ENCODE measurements at regions not wholly inside any gene's neighbourhood (a gene's known extent, or its start where the extent isn't known, plus 50 kb on each side); places are given as distances from the start of the nearest gene placed in this dataset.

- no peak overlapping the region for H2AFZ ChIP-seq (ENCODE audit: low read depth, low read length)
- no peaks in the 10 kb centered on the region for H4K20me1 ChIP-seq (ENCODE audit: insufficient read depth, low read length)
- peaks cover 2% of the 10 kb centered on the region for H3K4me1 Mint-ChIP-seq (ENCODE audit: low read depth, unreplicated experiment)
- H3K36me3 Mint-ChIP-seq (ENCODE audit: low read depth, unreplicated experiment) = no peaks in the 10 kb centered on the region
- H3K4me3 Mint-ChIP-seq (ENCODE audit: unreplicated experiment) = no peak overlapping the region
- H3K4me1 ChIP-seq (ENCODE audit: insufficient read depth, low read length) = peaks cover 7% of the 10 kb centered on the region
- H3K9me3 Mint-ChIP-seq (ENCODE audit: unreplicated experiment) = peaks cover 7% of the 10 kb centered on the region
- no peaks in the 10 kb centered on the region for H3K36me3 ChIP-seq (ENCODE audit: insufficient read depth, low read length)
- DNase-seq (ENCODE audit: low read depth) (no peak), FAIRE-seq (no peak)
- H3K9me3 ChIP-seq (ENCODE audit: insufficient read depth, low read depth, low read length) = no peaks in the 10 kb centered on the region
- H3K9ac ChIP-seq (ENCODE audit: low read length) = no peak overlapping the region
- no peak for TF ChIP-seq EZH2 (IDR thresholded peaks at IDR 0.05; ENCODE audit: insufficient read depth, low read length)
- TF ChIP-seq CTCF (IDR thresholded peaks at IDR 0.05; ENCODE audit: insufficient read depth, low read depth, low read length) = no peak
- H3K79me2 ChIP-seq (ENCODE audit: insufficient read depth, low read length) = no peaks in the 10 kb centered on the region
- no peak overlapping the region for H3K4me3 ChIP-seq (ENCODE audit: insufficient read depth, low read depth, low read length)
- no peak overlapping the region for H3K27ac Mint-ChIP-seq (ENCODE audit: unreplicated experiment)
- peaks cover 4% of the 10 kb centered on the region for H3K27me3 ChIP-seq (ENCODE audit: insufficient read depth, low read length)
- H3K4me2 ChIP-seq (ENCODE audit: low read length) = no peak overlapping the region
- H3K27me3 Mint-ChIP-seq (ENCODE audit: low read depth, unreplicated experiment) = peaks cover 25% of the 10 kb centered on the region
- H3K27ac ChIP-seq (ENCODE audit: low read depth, low read length) = no peak overlapping the region
These were observed 134.6 kb upstream of the RAB12 start for GRCh38 chr18:8474661-8475060.

GRCh38 chr18:8477615-8478014, 131.6 kb upstream of the RAB12 start:
- Mint-ChIP-seq H3K27me3 (ENCODE audit: low read depth, unreplicated experiment) (peaks cover 25% of the 10 kb centered on the region), H3K4me1 (ENCODE audit: low read depth, unreplicated experiment) (no peaks in the 10 kb centered on the region), H3K27ac (ENCODE audit: unreplicated experiment) (no peak overlapping the region), H3K4me3 (ENCODE audit: unreplicated experiment) (no peak overlapping the region), H3K9me3 (ENCODE audit: unreplicated experiment) (peaks cover 7% of the 10 kb centered on the region), H3K36me3 (ENCODE audit: low read depth, unreplicated experiment) (no peaks in the 10 kb centered on the region)
- DNase-seq (ENCODE audit: low read depth) (no peak), FAIRE-seq (no peak)
- no peaks in the 10 kb centered on the region for H3K79me2 ChIP-seq (ENCODE audit: insufficient read depth, low read length)
- H4K20me1 ChIP-seq (ENCODE audit: insufficient read depth, low read length) = no peaks in the 10 kb centered on the region
- no peak overlapping the region for H3K4me2 ChIP-seq (ENCODE audit: low read length)
- no peaks in the 10 kb centered on the region for H3K4me1 ChIP-seq (ENCODE audit: insufficient read depth, low read length)
- H3K9ac ChIP-seq (ENCODE audit: low read length) = no peak overlapping the region
- no peak overlapping the region for H2AFZ ChIP-seq (ENCODE audit: low read depth, low read length)
- H3K9me3 ChIP-seq (ENCODE audit: insufficient read depth, low read depth, low read length) = no peaks in the 10 kb centered on the region
- TF ChIP-seq EZH2 (IDR thresholded peaks at IDR 0.05; ENCODE audit: insufficient read depth, low read length) (no peak), CTCF (IDR thresholded peaks at IDR 0.05; ENCODE audit: insufficient read depth, low read depth, low read length) (no peak)
- H3K36me3 ChIP-seq (ENCODE audit: insufficient read depth, low read length) = no peaks in the 10 kb centered on the region
- no peak overlapping the region for H3K27ac ChIP-seq (ENCODE audit: low read depth, low read length)
- no peak overlapping the region for H3K4me3 ChIP-seq (ENCODE audit: insufficient read depth, low read depth, low read length)
- peaks cover 4% of the 10 kb centered on the region for H3K27me3 ChIP-seq (ENCODE audit: insufficient read depth, low read length)

- Histone ChIP-seq H2AFZ (ENCODE audit: low read depth, low read length) (no peak overlapping the region), H3K27me3 (ENCODE audit: insufficient read depth, low read length) (peaks cover 4% of the 10 kb centered on the region), H3K27ac (ENCODE audit: low read depth, low read length) (no peak overlapping the region), H3K4me3 (ENCODE audit: insufficient read depth, low read depth, low read length) (no peak overlapping the region), H3K9ac (ENCODE audit: low read length) (no peak overlapping the region), H3K79me2 (ENCODE audit: insufficient read depth, low read length) (no peaks in the 10 kb centered on the region), H4K20me1 (ENCODE audit: insufficient read depth, low read length) (no peaks in the 10 kb centered on the region), H3K4me1 (ENCODE audit: insufficient read depth, low read length) (no peaks in the 10 kb centered on the region), H3K9me3 (ENCODE audit: insufficient read depth, low read depth, low read length) (no peaks in the 10 kb centered on the region), H3K36me3 (ENCODE audit: insufficient read depth, low read length) (no peaks in the 10 kb centered on the region), H3K4me2 (ENCODE audit: low read length) (no peak overlapping the region)
- peak; percentile 13 for FAIRE-seq
- Mint-ChIP-seq H3K27ac (ENCODE audit: unreplicated experiment) (no peak overlapping the region), H3K9me3 (ENCODE audit: unreplicated experiment) (peaks cover 7% of the 10 kb centered on the region), H3K4me1 (ENCODE audit: low read depth, unreplicated experiment) (no peaks in the 10 kb centered on the region), H3K27me3 (ENCODE audit: low read depth, unreplicated experiment) (peaks cover 25% of the 10 kb centered on the region), H3K4me3 (ENCODE audit: unreplicated experiment) (no peak overlapping the region), H3K36me3 (ENCODE audit: low read depth, unreplicated experiment) (no peaks in the 10 kb centered on the region)
- DNase-seq (ENCODE audit: low read depth) = peak; percentile 6
- TF ChIP-seq EZH2 (IDR thresholded peaks at IDR 0.05; ENCODE audit: insufficient read depth, low read length) = no peak
- peak; percentile 77 for TF ChIP-seq CTCF (IDR thresholded peaks at IDR 0.05; ENCODE audit: insufficient read depth, low read depth, low read length)
These were observed 130.9 kb upstream of the RAB12 start for GRCh38 chr18:8478166-8478967.
